MM.1S (cell line): ENCODE measurements at regions not wholly inside any gene's neighbourhood (a gene's known extent, or its start where the extent isn't known, plus 50 kb on each side); places are given as distances from the start of the nearest gene placed in this dataset.

Experiments used
- EZH2 ChIP-seq: fragments of 300-600 bp; sonication (generic); optimal IDR thresholded peaks from 2 replicates; pipeline ENCODE3; 2017; ENCODE audit warnings: low read depth, mild to moderate bottlenecking, antibody characterized with exemption, low read length, mixed read lengths
- TF ChIP-seq, protein P1 (sequence below): fragments of 300-600 bp; sonication (generic); IDR thresholded peaks from 2 replicates; pipeline ENCODE4 v1.5.1; 2016; ENCODE audit warnings: antibody characterized with exemption, low read length, mixed read lengths

DNA sequence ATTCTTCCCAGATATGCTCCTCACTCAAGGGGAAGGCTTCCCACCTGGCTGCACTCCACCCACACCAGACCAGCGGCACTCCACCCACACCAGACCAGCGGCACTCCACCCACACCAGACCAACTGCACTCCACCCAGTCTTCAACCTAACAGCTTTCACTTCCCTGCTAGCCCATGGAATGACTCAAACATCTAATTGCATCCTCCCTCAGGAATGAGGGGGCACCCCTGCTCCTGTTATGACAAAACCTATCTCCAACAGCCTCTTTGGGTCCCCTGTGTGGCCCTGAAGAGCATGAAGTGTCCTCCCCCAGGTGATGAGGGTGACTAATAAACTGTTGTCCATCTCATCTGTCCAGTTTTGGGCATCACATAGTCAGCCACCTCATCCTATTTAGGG lies 556.6 kb upstream of the TUSC1 start:
- TF ChIP-seq, protein P1, sequence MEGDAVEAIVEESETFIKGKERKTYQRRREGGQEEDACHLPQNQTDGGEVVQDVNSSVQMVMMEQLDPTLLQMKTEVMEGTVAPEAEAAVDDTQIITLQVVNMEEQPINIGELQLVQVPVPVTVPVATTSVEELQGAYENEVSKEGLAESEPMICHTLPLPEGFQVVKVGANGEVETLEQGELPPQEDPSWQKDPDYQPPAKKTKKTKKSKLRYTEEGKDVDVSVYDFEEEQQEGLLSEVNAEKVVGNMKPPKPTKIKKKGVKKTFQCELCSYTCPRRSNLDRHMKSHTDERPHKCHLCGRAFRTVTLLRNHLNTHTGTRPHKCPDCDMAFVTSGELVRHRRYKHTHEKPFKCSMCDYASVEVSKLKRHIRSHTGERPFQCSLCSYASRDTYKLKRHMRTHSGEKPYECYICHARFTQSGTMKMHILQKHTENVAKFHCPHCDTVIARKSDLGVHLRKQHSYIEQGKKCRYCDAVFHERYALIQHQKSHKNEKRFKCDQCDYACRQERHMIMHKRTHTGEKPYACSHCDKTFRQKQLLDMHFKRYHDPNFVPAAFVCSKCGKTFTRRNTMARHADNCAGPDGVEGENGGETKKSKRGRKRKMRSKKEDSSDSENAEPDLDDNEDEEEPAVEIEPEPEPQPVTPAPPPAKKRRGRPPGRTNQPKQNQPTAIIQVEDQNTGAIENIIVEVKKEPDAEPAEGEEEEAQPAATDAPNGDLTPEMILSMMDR, result no peak
- TF ChIP-seq EZH2, result no peak
